ENCODE measurements at regions not wholly inside any gene's neighbourhood (a gene's known extent, or its start where the extent isn't known, plus 50 kb on each side); places are given as distances from the start of the nearest gene placed in this dataset.

GRCh38 chr6:156497618-156498017, 279.6 kb upstream of the ARID1B start:
- H4K20me1 ChIP-seq (ENCODE audit: insufficient read depth, low read length) = no peaks in the 10 kb centered on the region
- DNase-seq (no peak), ATAC-seq (ENCODE audit: low read depth) (no peak)
- H3K36me3 ChIP-seq (ENCODE audit: control insufficient read depth, insufficient read depth, low read length) = no peaks in the 10 kb centered on the region
- peaks cover 3% of the 10 kb centered on the region; the same call in 1 of the 2 replicates for H3K27me3 ChIP-seq (ENCODE audit: control insufficient read depth, insufficient read depth, low read length)
- no peaks in the 10 kb centered on the region for H3K4me1 ChIP-seq (ENCODE audit: control insufficient read depth, insufficient read depth, low read length)
- no peak overlapping the region for H3K9ac ChIP-seq (ENCODE audit: low read depth, low read length)
- no peak overlapping the region for H3K4me2 ChIP-seq (ENCODE audit: low read depth, low read length)
- H2AFZ ChIP-seq (replicated peaks; ENCODE audit: low read length, poor library complexity) = no peak overlapping the region
- no peak overlapping the region for H3K27ac ChIP-seq (ENCODE audit: insufficient read depth, low read length)
- no peak overlapping the region for H2AK9ac ChIP-seq (replicated peaks; ENCODE audit: low read depth, low read length, poor library complexity)
- WGBS, 2 experiments (ENCODE audit: extremely low coverage in 2 of 2, insufficient read length in 1 of 2) = no CpG with 5 or more reads among the region's 2 CpGs
- dilution Hi-C loops (cut with HindIII; ENCODE audit: low sequenced_read_pairs, unreplicated experiment) = no loop called here
- no peak overlapping the region for H3K14ac ChIP-seq (replicated peaks; ENCODE audit: low read depth, low read length)
- no peak for TF ChIP-seq RFX5 (IDR thresholded peaks at IDR 0.05; ENCODE audit: low read depth, low read length)
- TF ChIP-seq NFE2L2 (IDR thresholded peaks at IDR 0.05; ENCODE audit: low read depth, low read length) = no peak
- no peak for TF ChIP-seq RAD21 (IDR thresholded peaks at IDR 0.05; ENCODE audit: low read length)
- no peak for TF ChIP-seq BHLHE40 (IDR thresholded peaks at IDR 0.05; ENCODE audit: low read depth, low read length)
- TF ChIP-seq, protein P1, sequence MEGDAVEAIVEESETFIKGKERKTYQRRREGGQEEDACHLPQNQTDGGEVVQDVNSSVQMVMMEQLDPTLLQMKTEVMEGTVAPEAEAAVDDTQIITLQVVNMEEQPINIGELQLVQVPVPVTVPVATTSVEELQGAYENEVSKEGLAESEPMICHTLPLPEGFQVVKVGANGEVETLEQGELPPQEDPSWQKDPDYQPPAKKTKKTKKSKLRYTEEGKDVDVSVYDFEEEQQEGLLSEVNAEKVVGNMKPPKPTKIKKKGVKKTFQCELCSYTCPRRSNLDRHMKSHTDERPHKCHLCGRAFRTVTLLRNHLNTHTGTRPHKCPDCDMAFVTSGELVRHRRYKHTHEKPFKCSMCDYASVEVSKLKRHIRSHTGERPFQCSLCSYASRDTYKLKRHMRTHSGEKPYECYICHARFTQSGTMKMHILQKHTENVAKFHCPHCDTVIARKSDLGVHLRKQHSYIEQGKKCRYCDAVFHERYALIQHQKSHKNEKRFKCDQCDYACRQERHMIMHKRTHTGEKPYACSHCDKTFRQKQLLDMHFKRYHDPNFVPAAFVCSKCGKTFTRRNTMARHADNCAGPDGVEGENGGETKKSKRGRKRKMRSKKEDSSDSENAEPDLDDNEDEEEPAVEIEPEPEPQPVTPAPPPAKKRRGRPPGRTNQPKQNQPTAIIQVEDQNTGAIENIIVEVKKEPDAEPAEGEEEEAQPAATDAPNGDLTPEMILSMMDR (conservative IDR thresholded peaks at IDR 0.05; ENCODE audit: low read depth, low read length) = no peak
- TF ChIP-seq, protein P2, sequence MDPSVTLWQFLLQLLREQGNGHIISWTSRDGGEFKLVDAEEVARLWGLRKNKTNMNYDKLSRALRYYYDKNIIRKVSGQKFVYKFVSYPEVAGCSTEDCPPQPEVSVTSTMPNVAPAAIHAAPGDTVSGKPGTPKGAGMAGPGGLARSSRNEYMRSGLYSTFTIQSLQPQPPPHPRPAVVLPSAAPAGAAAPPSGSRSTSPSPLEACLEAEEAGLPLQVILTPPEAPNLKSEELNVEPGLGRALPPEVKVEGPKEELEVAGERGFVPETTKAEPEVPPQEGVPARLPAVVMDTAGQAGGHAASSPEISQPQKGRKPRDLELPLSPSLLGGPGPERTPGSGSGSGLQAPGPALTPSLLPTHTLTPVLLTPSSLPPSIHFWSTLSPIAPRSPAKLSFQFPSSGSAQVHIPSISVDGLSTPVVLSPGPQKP (IDR thresholded peaks at IDR 0.05; ENCODE audit: borderline replicate concordance, low read depth, low read length) = no peak
- TF ChIP-seq FOS (IDR thresholded peaks at IDR 0.05; ENCODE audit: low read depth, low read length) = no peak
- TF ChIP-seq POLR2A (IDR thresholded peaks at IDR 0.05; ENCODE audit: low read depth, low read length) = no peak
- no peak for TF ChIP-seq MAZ (IDR thresholded peaks at IDR 0.05; ENCODE audit: borderline replicate concordance, low read depth, low read length)
- no peak for TF ChIP-seq SMC3 (IDR thresholded peaks at IDR 0.05; ENCODE audit: low read depth, low read length)
- TF ChIP-seq CEBPB (IDR thresholded peaks at IDR 0.05; ENCODE audit: low read depth, low read length) = no peak
- no peak for TF ChIP-seq CHD1 (IDR thresholded peaks at IDR 0.05; ENCODE audit: low read depth, low read length)
- TF ChIP-seq, protein P3, sequence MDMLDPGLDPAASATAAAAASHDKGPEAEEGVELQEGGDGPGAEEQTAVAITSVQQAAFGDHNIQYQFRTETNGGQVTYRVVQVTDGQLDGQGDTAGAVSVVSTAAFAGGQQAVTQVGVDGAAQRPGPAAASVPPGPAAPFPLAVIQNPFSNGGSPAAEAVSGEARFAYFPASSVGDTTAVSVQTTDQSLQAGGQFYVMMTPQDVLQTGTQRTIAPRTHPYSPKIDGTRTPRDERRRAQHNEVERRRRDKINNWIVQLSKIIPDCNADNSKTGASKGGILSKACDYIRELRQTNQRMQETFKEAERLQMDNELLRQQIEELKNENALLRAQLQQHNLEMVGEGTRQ (IDR thresholded peaks at IDR 0.05; ENCODE audit: low read depth, low read length) = no peak
- no peak overlapping the region for H4K5ac ChIP-seq (ENCODE audit: low read depth, low read length)
- H2BK20ac ChIP-seq (ENCODE audit: low read depth, low read length) = no peak overlapping the region
- H3K23ac ChIP-seq (ENCODE audit: low read depth, low read length) = no peak overlapping the region
- H3K4me3 ChIP-seq (ENCODE audit: insufficient read depth, low read depth, low read length) = no peak overlapping the region
- BruUV-seq (replicated peaks) = no TSS peak
- CTCF ChIA-PET = interaction anchor here (0.6 kb wide), 1 partner anchor 18 kb away, joined by 7 read pairs; no protein-coding TSS in a partner anchor
- H2AK5ac ChIP-seq (ENCODE audit: low read depth, low read length) = no peak overlapping the region
- intact Hi-C loops (cut with micrococcal nuclease) = no loop called here
- no peak overlapping the region for H2BK120ac ChIP-seq (ENCODE audit: low read depth, low read length)
- H2BK15ac ChIP-seq (ENCODE audit: low read depth, low read length) = no peak overlapping the region
- H2BK5ac ChIP-seq (ENCODE audit: low read depth, low read length, poor library complexity, severe bottlenecking) = no peak overlapping the region
- H3K56ac ChIP-seq (ENCODE audit: extremely low read depth, insufficient read depth, low read length) = no peak overlapping the region
- in situ Hi-C loops (cut with MboI; ENCODE audit: low sequenced_read_pairs) = no loop called here
- no peak overlapping the region for H4K8ac ChIP-seq (ENCODE audit: low read depth in 2 of 2, low read length in 2 of 2)
- POLR2A ChIA-PET (ENCODE audit: unreplicated experiment) = no interaction called here
- H3K9me3 ChIP-seq (ENCODE audit: control insufficient read depth, insufficient read depth, low read length) = no peaks in the 10 kb centered on the region
- no peak overlapping the region for H3K18ac ChIP-seq (ENCODE audit: low read depth, low read length)
- no peak overlapping the region for H3K4ac ChIP-seq (ENCODE audit: low read depth, low read length)
- H3K9me1 ChIP-seq (ENCODE audit: insufficient read depth, low read length) = no peaks in the 10 kb centered on the region
- no peaks in the 10 kb centered on the region for H3K79me1 ChIP-seq (ENCODE audit: low read depth in 1 of 2, low read length in 2 of 2)
- no peak overlapping the region for H4K91ac ChIP-seq (ENCODE audit: insufficient read depth, low read depth, low read length)
